NCI-H748 treated with DMSO at 0.1 percent for 48 hours (cell line): ENCODE measurements at regions not wholly inside any gene's neighbourhood (a gene's known extent, or its start where the extent isn't known, plus 50 kb on each side); places are given as distances from the start of the nearest gene placed in this dataset.
"Not testable (repeated sequence)": the region's sequence is repeated elsewhere in the genome, so short reads cannot be mapped to it uniquely, and the experiment has no call there.

Experiments
- DNase-seq: peaks from one replicate; lab custom pipeline; 2025; lab: John Stamatoyannopoulos, UW

DNA sequence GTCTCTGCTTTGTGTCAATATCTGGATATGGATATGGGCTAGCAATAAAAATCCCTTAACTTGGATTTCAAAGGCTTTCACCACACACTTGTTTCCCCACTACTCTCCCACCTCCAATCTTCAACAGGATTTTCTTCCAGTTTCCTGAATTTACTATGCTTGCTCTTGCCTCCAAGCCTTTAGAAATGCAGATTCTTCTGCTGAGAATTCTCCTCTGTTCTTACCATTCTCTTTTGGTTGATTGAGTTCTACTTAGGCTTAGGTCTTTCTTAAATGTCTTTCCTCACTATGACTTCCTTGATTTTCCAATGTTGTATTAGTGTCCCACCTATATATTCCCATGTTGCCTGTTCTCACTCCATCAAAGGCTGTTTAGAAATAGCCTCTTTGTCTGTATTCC, 1502.4 kb upstream of the TENM4 start:
- no peak for DNase-seq

DNA sequence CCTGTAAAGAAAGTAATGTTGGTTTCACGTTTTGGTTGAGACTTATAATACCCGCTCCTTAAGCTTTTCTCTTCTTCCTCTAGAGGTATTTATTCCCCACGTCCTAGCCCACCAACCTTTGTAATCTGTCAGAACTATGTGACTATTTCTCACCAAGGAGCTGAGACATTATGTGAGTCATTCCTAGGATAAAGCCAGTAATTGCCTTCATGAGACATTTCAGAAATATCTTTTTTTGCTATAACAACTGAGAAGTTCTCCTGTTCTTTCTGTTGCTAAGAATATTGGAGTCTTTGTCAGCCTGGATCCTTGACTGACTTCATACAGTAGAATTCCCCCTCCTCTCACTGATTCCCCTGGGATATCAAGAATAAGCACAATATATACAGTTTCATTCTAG, 1497.0 kb upstream of the TENM4 start:
- no peak for DNase-seq

DNA sequence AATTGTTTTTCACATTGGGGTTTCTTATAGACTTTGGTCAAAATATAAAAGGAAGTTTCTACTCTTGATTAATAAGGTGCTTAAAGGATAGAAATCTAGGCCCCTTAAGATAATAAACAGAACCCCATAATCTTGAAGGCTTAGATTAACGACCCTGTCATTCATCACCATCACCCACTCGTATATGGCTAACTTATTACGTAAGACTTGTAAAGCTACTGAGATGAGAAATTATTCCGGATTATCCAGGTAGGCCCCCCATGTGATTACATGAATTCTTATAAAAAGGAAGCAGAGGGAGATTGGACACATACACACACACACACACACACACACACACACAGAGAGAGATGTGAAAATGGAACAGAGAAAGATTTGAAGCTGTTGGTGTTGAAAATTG, 1489.2 kb upstream of the TENM4 start:
- no peak for DNase-seq

DNA sequence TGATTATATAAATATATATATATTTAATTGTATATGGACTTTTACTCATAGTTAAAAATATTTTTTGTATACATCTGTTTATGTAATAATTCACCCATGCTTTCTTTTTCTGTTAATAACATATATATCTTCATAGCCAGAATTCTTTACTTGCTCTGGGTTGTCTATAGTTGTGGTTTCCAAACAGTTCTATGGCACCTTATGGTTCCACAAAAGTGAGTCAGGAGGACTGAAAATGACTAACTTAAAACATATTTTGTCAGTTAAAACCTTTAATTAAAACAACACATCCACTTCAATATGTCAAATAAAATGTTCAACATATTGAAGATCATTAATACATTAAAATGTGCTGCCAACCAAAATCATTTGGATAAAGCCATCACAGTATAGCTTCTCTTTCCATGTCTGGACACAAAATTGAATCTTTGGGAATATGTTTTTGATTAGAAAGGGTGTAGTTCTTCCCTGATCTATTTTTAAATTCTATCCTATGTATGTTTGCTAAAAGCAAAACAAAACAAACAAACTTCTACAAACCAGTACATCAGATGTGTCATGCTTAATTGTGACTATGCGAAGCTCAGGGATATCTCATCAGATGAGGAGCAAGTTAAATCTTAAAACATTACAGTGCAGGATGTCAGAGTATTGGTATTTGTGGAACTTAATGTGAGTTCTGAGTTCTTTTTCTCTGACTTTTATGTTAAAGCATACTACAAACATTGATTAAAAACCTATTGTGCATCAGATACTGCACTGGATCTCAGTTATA, 1488.4 kb upstream of the TENM4 start:
- no peak for DNase-seq

DNA sequence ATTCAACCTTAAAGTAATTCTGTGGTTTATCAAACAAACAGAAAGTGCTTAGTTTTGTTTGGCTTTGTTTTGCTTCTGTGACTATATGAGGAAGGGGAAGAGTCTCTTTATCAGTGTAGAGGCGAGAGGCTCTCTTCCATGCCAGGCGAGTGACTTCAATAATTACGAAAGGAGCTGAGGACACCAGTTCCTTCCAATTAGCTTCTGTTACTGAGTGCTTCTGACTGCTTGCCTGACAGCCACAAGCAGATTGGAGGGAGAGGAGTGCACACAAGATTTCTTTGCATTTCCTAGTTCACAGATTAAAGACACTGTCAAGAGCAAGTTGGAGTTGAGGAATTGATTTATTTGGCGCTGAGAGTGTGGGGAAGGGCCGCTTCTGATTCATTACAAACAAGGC, 1484.5 kb upstream of the TENM4 start:
- no peak for DNase-seq

- DNase-seq: not testable (repeated sequence)
Observed at GRCh38 chr11:80921310-80921709, 1480.5 kb upstream of the TENM4 start.

GRCh38 chr11:80916173-80916798, 1475.5 kb upstream of the TENM4 start:
- DNase-seq: no peak

DNA sequence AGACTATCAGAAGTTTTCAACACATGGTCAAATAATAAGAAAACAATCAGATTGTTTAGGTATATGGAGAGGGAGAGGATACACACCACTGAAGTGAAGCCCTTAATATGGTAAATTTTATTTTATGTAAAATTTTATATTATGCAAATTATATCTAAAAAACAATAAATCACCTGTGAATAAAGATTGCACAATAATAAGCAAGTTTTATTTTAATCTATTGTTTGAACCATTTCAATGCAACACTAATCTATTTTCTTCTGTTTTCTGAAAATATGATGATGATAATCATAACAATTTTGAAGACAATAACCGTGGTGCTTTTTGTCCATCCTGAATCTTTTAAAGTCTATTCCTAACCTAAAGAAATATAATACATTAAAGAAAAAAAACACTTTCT, 1473.5 kb upstream of the TENM4 start:
- no peak for DNase-seq

- no peak for DNase-seq
Observed at GRCh38 chr11:80911666-80912065, 1470.8 kb upstream of the TENM4 start.

DNA sequence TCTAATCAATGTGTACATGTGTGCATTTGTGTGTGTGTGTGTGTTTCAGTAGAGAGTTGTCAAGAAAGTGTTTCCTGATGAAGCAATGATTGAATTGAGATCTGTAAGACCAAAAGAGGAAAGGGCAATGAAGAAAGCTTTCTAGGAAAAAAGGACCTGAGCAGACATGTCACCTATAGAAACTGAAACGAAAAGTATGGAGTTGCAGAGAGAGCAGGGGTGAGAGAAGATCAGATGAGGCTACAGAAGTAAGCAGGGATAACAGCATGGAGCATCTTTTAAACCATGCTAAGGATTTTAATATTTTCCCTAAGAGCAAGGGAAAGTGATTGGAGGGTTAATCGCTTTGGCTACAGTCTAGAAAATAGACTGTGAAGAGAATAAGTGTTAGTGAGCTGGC, 1459.4 kb upstream of the TENM4 start:
- no peak for DNase-seq

DNA sequence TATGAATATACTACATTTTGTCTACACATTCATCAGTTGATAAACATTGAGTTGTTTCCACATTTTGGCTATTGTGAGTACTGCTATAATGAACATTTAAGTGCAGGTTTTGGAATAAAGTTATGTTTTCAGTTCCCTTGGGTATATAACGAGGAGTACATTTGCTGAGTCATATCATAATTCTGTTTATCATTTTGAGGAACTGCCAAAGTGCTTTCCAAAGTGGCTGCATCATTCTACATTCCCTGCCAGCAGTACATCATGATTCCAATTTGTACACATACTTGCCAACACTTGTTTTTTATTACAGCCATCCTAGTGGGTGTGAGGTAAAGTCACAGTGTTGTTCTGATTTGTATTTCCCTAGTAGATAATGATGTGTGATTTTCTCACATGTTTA, 1458.6 kb upstream of the TENM4 start:
- DNase-seq: no peak

GRCh38 chr11:80898910-80899309, 1458.1 kb upstream of the TENM4 start:
- DNase-seq: no peak

GRCh38 chr11:80886684-80887083, 1445.9 kb upstream of the TENM4 start:
- DNase-seq: no peak

GRCh38 chr11:80873310-80873999, 1432.6 kb upstream of the TENM4 start:
- no peak for DNase-seq

- no peak for DNase-seq
Observed at GRCh38 chr11:80872116-80872728, 1431.4 kb upstream of the TENM4 start.

DNA sequence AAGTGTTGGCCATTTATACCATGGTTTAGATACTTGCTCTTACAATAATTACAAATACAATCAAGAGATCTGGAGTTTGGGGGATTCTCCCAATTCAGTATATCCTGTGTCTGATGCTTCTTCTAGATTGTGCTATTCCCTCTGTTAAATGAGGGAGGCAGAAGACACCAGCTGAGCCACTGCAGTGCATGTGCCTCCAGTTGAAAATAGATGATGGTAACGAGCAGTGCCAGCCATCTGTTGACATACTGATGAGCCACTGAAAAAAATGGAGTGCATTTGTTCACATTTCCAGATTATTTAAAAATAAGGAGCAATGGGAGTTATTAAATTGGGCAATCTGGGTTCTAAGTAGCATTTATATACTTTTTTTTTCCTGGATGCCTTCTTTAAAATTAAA, 1428.0 kb upstream of the TENM4 start:
- DNase-seq: no peak

GRCh38 chr11:80862011-80862410, 1421.2 kb upstream of the TENM4 start:
- no peak for DNase-seq

DNA sequence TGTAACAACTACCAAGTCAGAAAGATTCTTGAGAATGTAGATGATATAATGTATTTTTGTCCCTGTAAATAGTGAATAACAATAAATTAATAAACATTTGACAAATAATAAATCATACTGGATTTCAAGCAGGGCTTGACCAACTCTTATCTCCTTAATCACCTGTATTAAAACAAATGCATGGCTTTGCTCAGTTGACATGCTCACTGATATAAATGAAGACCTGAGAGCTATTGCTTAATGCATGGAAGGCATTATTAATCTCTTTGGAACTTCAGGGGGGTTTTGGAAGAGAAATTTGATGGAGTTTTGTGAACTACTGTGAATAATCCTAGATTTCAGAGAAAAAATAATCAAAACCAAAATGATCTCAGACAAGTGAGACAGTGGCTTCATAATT, 1420.4 kb upstream of the TENM4 start:
- DNase-seq: no peak

GRCh38 chr11:80860632-80861031, 1419.8 kb upstream of the TENM4 start:
- no peak for DNase-seq

GRCh38 chr11:80856066-80856465, 1415.2 kb upstream of the TENM4 start:
- DNase-seq: no peak

- DNase-seq: no peak
Observed at GRCh38 chr11:80855426-80855825, 1414.6 kb upstream of the TENM4 start.

DNA sequence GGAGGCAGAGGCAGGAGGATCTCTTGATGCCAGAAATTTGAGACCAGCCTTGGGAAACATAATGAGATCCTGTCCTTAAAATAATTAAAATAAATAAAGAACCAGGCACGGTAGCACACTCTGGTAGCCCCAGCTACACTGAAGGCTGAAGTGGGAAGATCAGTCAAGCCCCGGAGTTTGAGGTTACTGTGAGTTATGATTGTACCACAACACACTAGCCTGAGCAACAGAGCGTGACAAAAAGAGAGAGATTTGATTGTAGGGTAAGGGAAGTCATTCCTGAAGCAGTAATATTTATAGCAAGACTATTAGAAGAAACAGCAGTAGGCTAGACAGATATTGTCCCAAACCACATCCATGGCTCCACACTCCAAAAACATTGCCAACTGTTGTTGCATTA, 1408.4 kb upstream of the TENM4 start:
- DNase-seq: no peak

GRCh38 chr11:80846979-80847378, 1406.1 kb upstream of the TENM4 start:
- no peak for DNase-seq
